ENCODE measurements at regions not wholly inside any gene's neighbourhood (a gene's known extent, or its start where the extent isn't known, plus 50 kb on each side); places are given as distances from the start of the nearest gene placed in this dataset.

- TF ChIP-seq POLR2A (IDR thresholded peaks at IDR 0.05) (no peak), CTCF (IDR thresholded peaks at IDR 0.05) (no peak)
Measured at GRCh38 chr16:22687031-22687530, 126.9 kb upstream of the HS3ST2 start.

Measured in sigmoid colon (tissue), 3 donors.